ENCODE measurements at regions not wholly inside any gene's neighbourhood (a gene's known extent, or its start where the extent isn't known, plus 50 kb on each side); places are given as distances from the start of the nearest gene placed in this dataset.

GRCh38 chr7:441684-442421 is 77.8 kb downstream of the PDGFA start:
- DNase-seq: no peak

DNA sequence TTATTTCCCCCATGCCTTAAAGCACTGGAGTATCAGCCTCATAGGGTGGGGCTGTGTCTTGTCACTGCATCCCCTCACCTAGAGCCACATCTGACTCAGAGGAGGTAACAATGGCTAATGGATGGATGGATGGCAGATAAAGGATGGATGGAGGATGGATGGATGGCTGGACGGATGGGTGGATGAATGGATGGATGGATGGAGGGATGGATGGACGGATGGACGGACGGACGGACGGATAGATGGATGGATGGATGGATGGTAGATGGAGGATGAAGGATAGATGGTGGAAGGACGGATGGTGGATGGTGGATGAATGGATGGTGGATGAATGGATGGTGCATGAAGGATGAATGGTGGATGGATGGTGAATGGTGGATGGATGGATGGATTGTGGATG is 77.2 kb downstream of the PDGFA start:
- DNase-seq: no peak

- no peak for DNase-seq
These were observed 76.3 kb downstream of the PDGFA start for GRCh38 chr7:443279-443833.

- no peak for DNase-seq
These were observed 75.0 kb downstream of the PDGFA start for GRCh38 chr7:444606-445005.

- DNase-seq: no peak
These were observed 74.6 kb downstream of the PDGFA start for GRCh38 chr7:445020-445419.

DNA sequence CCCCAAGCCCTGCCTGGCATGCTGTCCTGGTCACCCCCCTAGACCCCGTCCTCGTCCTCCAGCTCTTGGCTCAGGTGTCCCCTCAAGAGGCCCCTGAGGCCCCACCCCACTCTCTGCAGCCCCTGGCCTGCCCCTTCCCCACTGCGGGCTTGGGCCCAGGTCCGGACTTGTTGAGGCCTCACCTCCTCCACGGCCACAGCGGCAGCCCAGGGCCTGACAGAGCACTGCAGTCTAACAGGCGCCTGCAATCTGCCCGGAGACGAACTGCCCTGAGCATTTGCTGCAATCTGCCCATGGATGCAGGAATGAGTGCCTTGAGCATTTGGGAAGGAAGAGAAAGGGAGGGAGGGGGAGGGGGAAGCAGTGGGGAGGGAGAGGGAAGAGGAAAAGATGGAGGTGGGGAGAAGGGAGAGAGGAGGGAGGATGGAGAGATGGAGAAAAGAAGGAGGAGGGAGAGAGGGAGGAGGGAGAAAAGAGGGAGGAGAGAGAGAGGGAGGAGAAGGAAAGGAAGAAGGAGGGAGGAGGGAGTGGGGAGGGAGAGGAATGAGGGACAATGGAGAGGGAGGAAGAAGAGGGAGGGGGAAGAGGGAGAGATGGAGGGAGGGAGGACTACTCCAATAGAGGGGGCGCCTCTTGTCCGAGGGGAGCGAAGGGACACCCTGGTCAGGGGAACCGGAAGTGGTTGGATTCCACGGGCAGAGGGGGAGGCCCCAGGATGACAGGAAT is 73.9 kb downstream of the PDGFA start:
- DNase-seq: no peak

DNA sequence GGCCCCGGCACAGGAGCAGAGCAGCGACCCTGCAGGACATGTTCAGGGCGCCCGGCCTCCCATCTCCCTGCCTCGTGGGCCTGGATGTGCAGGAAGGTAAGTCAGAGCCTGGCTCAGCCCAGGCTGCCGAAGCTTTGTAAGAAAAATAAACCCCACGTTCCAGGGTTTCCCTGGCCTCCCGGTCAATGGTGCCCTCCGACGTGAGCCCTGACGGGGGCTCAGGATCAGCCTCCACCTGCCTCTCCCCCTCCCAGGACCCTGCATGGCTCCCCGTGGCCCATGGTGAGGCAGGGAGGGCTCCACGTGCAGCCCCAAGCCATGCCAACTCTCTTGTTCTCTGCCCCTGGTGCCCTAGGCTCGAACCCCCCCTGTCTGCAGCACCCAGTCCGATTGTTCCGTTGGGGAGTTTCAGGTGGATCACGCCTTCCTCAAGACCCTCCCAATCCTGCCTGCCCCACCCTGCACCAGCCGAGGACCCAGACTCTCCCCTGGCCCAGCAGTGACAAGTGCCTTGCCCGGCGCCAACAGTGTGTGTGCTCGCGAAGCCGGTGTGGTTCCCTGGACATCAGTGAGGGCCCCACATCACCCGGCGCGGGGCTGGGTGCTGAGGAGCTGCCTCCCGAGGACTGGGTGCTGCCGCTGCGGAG is 73.2 kb downstream of the PDGFA start:
- no peak for DNase-seq
